CD4-positive, alpha-beta T cell (primary cell): ENCODE measurements at regions not wholly inside any gene's neighbourhood (a gene's known extent, or its start where the extent isn't known, plus 50 kb on each side); places are given as distances from the start of the nearest gene placed in this dataset.

Experiments used
- ATAC-seq: fragments of 200-7000 bp; cut with Tn5 transposase; one replicate; pipeline ENCODE4 v1.10.0; 2022; ENCODE audit warnings: mild to moderate bottlenecking; ENCODE audit not compliant: poor library complexity
- CTCF ChIA-PET: fragments of 350-600 bp; sonication (Branson Sonifier 250); formaldehyde crosslinking; loops from one replicate; lab custom pipeline; 2021; ENCODE audit warnings: antibody characterized with exemption, inconsistent platforms; lab: Charles Lee
- POLR2A ChIA-PET: fragments of 350-600 bp; sonication (Branson Sonifier 250); formaldehyde crosslinking; loops from one replicate; lab custom pipeline; 2021; ENCODE audit warnings: antibody characterized with exemption, inconsistent platforms; lab: Charles Lee
- DNase-seq, 14 experiments: peaks; one replicate each; pipeline ENCODE4 v3.0.0-alpha.2; 2013 to 2020; ENCODE audit warnings: mixed read lengths in 2 of 14
- H3K27ac ChIP-seq, 2 donors: one replicate each; pipeline versions ENCODE4 v1.5.1 to v1.7.0; 2013; ENCODE audit warnings: low read length in 2 of 2, low read depth in 1 of 2, mild to moderate bottlenecking in 1 of 2
- H3K27me3 ChIP-seq, 2 experiments: 1 replicate in 1 of 2; 2 replicates in 1 of 2; pipeline versions ENCODE4 v1.6.1 to v1.7.0; 2013; ENCODE audit warnings: low read length in 2 of 2, control low read depth in 1 of 2, mild to moderate bottlenecking in 1 of 2, moderate library complexity in 1 of 2; ENCODE audit not compliant: insufficient read depth in 2 of 2, control insufficient read depth in 1 of 2
- H3K36me3 ChIP-seq: one replicate; pipeline ENCODE4 v1.6.1; 2013; ENCODE audit warnings: low read length, control low read depth; ENCODE audit not compliant: insufficient read depth
- H3K4me1 ChIP-seq: one replicate; pipeline ENCODE4 v1.6.1; 2013; ENCODE audit warnings: low read length, control low read depth; ENCODE audit not compliant: insufficient read depth
- H3K4me3 ChIP-seq: one replicate; pipeline ENCODE4 v1.5.1; 2013; ENCODE audit warnings: mild to moderate bottlenecking, low read length, moderate library complexity
- H3K9me3 ChIP-seq, 2 experiments: 1 replicate in 1 of 2; 2 replicates in 1 of 2; pipeline versions ENCODE4 v1.6.1 to v1.7.0; 2013; ENCODE audit warnings: low read length in 2 of 2, mild to moderate bottlenecking in 2 of 2, control low read depth in 1 of 2, moderate library complexity in 1 of 2; ENCODE audit not compliant: control insufficient read depth in 1 of 2, insufficient read depth in 1 of 2
- H3K27ac Mint-ChIP-seq: one replicate; pipeline ENCODE4 v1.8.0; 2020; ENCODE audit warnings: mixed read lengths
- H3K27me3 Mint-ChIP-seq: one replicate; pipeline ENCODE4 v1.8.0; 2021; ENCODE audit warnings: mixed read lengths
- H3K36me3 Mint-ChIP-seq: one replicate; pipeline ENCODE4 v1.8.0; 2021; ENCODE audit warnings: low read depth, mixed read lengths
- H3K4me1 Mint-ChIP-seq: one replicate; pipeline ENCODE4 v1.8.0; 2021; ENCODE audit warnings: low read depth, mixed read lengths
- H3K4me3 Mint-ChIP-seq: one replicate; pipeline ENCODE4 v1.8.0; 2020; ENCODE audit warnings: mild to moderate bottlenecking, mixed read lengths
- H3K9me3 Mint-ChIP-seq: one replicate; pipeline ENCODE4 v1.8.0; 2020; ENCODE audit warnings: mixed read lengths
- intact Hi-C, 2 experiments: fragments of 100-400 bp; cut with DNase I in 1 of 2; cut with micrococcal nuclease in 1 of 2; formaldehyde crosslinking; loops; one replicate each; pipeline versions ENCODE4 v1.15.1 to v1.9.0; 2023 to 2025; cut with DNase I, micrococcal nuclease
- TF ChIP-seq, protein P1 (sequence below): fragments of 200-600 bp; IDR thresholded peaks from one replicate; pipeline ENCODE4 v1.8.0; 2022; ENCODE audit warnings: antibody characterized with exemption, mild to moderate bottlenecking

DNA sequence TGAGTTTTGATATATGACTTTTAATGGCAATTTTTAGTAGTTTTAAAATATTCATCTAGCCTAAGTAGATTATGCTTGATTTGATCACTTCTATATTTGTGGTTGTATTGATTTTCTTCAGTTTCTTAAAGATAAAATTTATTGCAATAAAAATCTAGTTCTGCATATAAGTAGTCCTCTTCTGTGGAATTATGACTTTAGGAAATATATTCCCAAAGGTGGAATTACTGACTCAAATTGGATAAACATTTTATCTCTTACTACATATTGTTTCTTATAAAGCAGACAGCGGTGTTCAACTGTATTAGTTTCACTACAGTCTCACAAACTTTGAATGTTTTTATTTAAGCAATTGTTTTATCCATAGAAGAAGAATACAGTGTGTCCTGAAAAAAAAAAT lies 883.0 kb upstream of the SEMA6A start:
- Histone ChIP-seq H3K27ac (no peak overlapping the region), H3K4me3 (no peak overlapping the region), H3K4me1 (peaks cover 11% of the 10 kb centered on the region), H3K9me3 (no peaks in the 10 kb centered on the region), H3K27me3 (peaks cover 0 to 6% of the 10 kb centered on the region in 2 experiments), H3K36me3 (no peaks in the 10 kb centered on the region)
- TF ChIP-seq, protein P1, sequence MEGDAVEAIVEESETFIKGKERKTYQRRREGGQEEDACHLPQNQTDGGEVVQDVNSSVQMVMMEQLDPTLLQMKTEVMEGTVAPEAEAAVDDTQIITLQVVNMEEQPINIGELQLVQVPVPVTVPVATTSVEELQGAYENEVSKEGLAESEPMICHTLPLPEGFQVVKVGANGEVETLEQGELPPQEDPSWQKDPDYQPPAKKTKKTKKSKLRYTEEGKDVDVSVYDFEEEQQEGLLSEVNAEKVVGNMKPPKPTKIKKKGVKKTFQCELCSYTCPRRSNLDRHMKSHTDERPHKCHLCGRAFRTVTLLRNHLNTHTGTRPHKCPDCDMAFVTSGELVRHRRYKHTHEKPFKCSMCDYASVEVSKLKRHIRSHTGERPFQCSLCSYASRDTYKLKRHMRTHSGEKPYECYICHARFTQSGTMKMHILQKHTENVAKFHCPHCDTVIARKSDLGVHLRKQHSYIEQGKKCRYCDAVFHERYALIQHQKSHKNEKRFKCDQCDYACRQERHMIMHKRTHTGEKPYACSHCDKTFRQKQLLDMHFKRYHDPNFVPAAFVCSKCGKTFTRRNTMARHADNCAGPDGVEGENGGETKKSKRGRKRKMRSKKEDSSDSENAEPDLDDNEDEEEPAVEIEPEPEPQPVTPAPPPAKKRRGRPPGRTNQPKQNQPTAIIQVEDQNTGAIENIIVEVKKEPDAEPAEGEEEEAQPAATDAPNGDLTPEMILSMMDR: no peak
- CTCF ChIA-PET: no interaction called here
- POLR2A ChIA-PET: no interaction called here
- intact Hi-C loops: no loop called here
- H3K4me1 Mint-ChIP-seq: peaks cover 8% of the 10 kb centered on the region
- H3K9me3 Mint-ChIP-seq: no peaks in the 10 kb centered on the region
- H3K27me3 Mint-ChIP-seq: peaks cover 10% of the 10 kb centered on the region
- ATAC-seq: no peak
- no peak for DNase-seq
- no peak overlapping the region for H3K27ac Mint-ChIP-seq
- no peaks in the 10 kb centered on the region for H3K36me3 Mint-ChIP-seq
- H3K4me3 Mint-ChIP-seq: no peak overlapping the region

GRCh38 chr5:117456866-117457470 lies 882.3 kb upstream of the SEMA6A start:
- no peaks in the 10 kb centered on the region for H3K9me3 ChIP-seq
- DNase-seq (no peak), ATAC-seq (no peak)
- TF ChIP-seq, protein P1: no peak
- no peak overlapping the region for H3K4me3 ChIP-seq
- Mint-ChIP-seq H3K4me3 (no peak overlapping the region), H3K27ac (no peak overlapping the region), H3K4me1 (peaks cover 8% of the 10 kb centered on the region), H3K9me3 (no peaks in the 10 kb centered on the region), H3K36me3 (no peaks in the 10 kb centered on the region), H3K27me3 (peaks cover 10% of the 10 kb centered on the region)
- ChIA-PET CTCF (no interaction called here), POLR2A (no interaction called here)
- H3K36me3 ChIP-seq: no peaks in the 10 kb centered on the region
- peaks cover 0 to 6% of the 10 kb centered on the region in 2 experiments for H3K27me3 ChIP-seq
- H3K4me1 ChIP-seq: peaks cover 11% of the 10 kb centered on the region
- H3K27ac ChIP-seq: no peak overlapping the region
- intact Hi-C loops: no loop called here

- intact Hi-C loops: no loop called here
- ChIA-PET CTCF (interaction anchor here (1.2 kb wide), 1 partner anchor 12 kb away, joined by 3 read pairs; no protein-coding TSS in a partner anchor), POLR2A (no interaction called here)
- TF ChIP-seq, protein P1: no peak
- peaks cover 0 to 6% of the 10 kb centered on the region in 2 experiments for H3K27me3 ChIP-seq
- Mint-ChIP-seq H3K4me3 (peak overlapping the region; percentile 75), H3K27ac (no peak overlapping the region), H3K9me3 (no peaks in the 10 kb centered on the region), H3K4me1 (peaks cover 8% of the 10 kb centered on the region), H3K36me3 (no peaks in the 10 kb centered on the region), H3K27me3 (peaks cover 10% of the 10 kb centered on the region)
- H3K9me3 ChIP-seq: no peaks in the 10 kb centered on the region
- H3K4me3 ChIP-seq: peak overlapping the region; percentile 37
- no peak overlapping the region for H3K27ac ChIP-seq
- ATAC-seq (no peak), DNase-seq (peak in 2 of 14 experiments; percentile 1 to 4)
- H3K4me1 ChIP-seq: peaks cover 11% of the 10 kb centered on the region
- no peaks in the 10 kb centered on the region for H3K36me3 ChIP-seq
Observed at GRCh38 chr5:117455236-117456233, 880.9 kb upstream of the SEMA6A start.
